ENCODE measurements at regions not wholly inside any gene's neighbourhood (a gene's known extent, or its start where the extent isn't known, plus 50 kb on each side); places are given as distances from the start of the nearest gene placed in this dataset.

- ATAC-seq = no peak
These were observed 165.0 kb upstream of the MTNR1B start for GRCh38 chr11:92804388-92804966.

- ATAC-seq = no peak
These were observed 161.4 kb upstream of the MTNR1B start for GRCh38 chr11:92808022-92808421.

GRCh38 chr11:92810423-92811064, 158.9 kb upstream of the MTNR1B start:
- ATAC-seq = no peak

GRCh38 chr11:92811341-92811740, 158.1 kb upstream of the MTNR1B start:
- no peak for ATAC-seq

- ATAC-seq = no peak
These were observed 156.6 kb upstream of the MTNR1B start for GRCh38 chr11:92812841-92813240.

GRCh38 chr11:92819830-92820229, 149.6 kb upstream of the MTNR1B start:
- ATAC-seq = no peak

GRCh38 chr11:92820860-92821259, 148.6 kb upstream of the MTNR1B start:
- no peak for ATAC-seq

GRCh38 chr11:92822410-92822809, 147.0 kb upstream of the MTNR1B start:
- no peak for ATAC-seq

GRCh38 chr11:92826136-92826535, 143.3 kb upstream of the MTNR1B start:
- no peak for ATAC-seq

- no peak for ATAC-seq
These were observed 142.8 kb upstream of the MTNR1B start for GRCh38 chr11:92826603-92827002.

- ATAC-seq = no peak
These were observed 142.3 kb upstream of the MTNR1B start for GRCh38 chr11:92827132-92827531.

GRCh38 chr11:92828556-92828955, 140.9 kb upstream of the MTNR1B start:
- no peak for ATAC-seq

GRCh38 chr11:92829121-92829520, 140.3 kb upstream of the MTNR1B start:
- ATAC-seq = no peak

- ATAC-seq = no peak
These were observed 139.8 kb upstream of the MTNR1B start for GRCh38 chr11:92829671-92830070.

GRCh38 chr11:92830377-92831155, 138.9 kb upstream of the MTNR1B start:
- ATAC-seq = no peak

- ATAC-seq = no peak
These were observed 135.0 kb upstream of the MTNR1B start for GRCh38 chr11:92834296-92835020.

GRCh38 chr11:92837595-92837994, 131.9 kb upstream of the MTNR1B start:
- ATAC-seq = peak; percentile 64

- ATAC-seq = no peak
These were observed 130.6 kb upstream of the MTNR1B start for GRCh38 chr11:92838759-92839310.

- ATAC-seq = no peak
These were observed 130.0 kb upstream of the MTNR1B start for GRCh38 chr11:92839450-92839849.

GRCh38 chr11:92841719-92842118, 127.7 kb upstream of the MTNR1B start:
- no peak for ATAC-seq

GRCh38 chr11:92843455-92843854, 126.0 kb upstream of the MTNR1B start:
- ATAC-seq = peak; percentile 80

GRCh38 chr11:92844197-92844596, 125.3 kb upstream of the MTNR1B start:
- no peak for ATAC-seq

- ATAC-seq = no peak
These were observed 124.1 kb upstream of the MTNR1B start for GRCh38 chr11:92845390-92845789.
